ENCODE measurements at regions not wholly inside any gene's neighbourhood (a gene's known extent, or its start where the extent isn't known, plus 50 kb on each side); places are given as distances from the start of the nearest gene placed in this dataset.

DNA sequence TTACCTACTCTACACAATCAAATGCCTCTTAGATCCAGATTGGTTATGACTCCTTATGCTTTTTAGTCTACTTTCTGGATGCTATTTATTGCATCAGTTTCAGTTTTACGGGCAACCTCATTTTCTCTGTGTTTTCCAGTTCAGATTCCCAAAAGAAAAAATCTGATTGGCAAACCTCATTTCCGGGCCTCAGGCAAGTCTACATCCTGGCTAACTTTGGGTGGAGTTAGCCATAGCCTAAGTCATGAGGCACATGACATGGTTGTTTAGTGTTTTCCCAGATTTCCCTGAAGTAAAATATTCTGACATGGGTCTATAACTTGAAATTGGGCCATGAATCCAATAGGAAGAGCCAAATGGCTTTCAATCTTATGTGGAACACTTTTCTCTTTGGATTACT, 339.7 kb downstream of the NUAK1 start:
- no peaks in the 10 kb centered on the region for H3K9me3 ChIP-seq
- DNase-seq (ENCODE audit: low spot score): no peak
- H3K36me3 ChIP-seq: no peaks in the 10 kb centered on the region
- intact Hi-C loops (cut with DNase I): no loop called here
- no peaks in the 10 kb centered on the region for H3K27me3 ChIP-seq (replicated peaks; ENCODE audit: insufficient read depth)
- WGBS: 94% methylated on average over 2 of the region's 2 CpGs
- H3K27ac ChIP-seq: no peak overlapping the region
- TF ChIP-seq POLR2A (IDR thresholded peaks at IDR 0.05) (no peak), CTCF (IDR thresholded peaks at IDR 0.05) (no peak), POLR2AphosphoS5 (IDR thresholded peaks at IDR 0.05) (no peak)
- H3K4me3 ChIP-seq: no peak overlapping the region
- H3K4me1 ChIP-seq (replicated peaks): no peaks in the 10 kb centered on the region

DNA sequence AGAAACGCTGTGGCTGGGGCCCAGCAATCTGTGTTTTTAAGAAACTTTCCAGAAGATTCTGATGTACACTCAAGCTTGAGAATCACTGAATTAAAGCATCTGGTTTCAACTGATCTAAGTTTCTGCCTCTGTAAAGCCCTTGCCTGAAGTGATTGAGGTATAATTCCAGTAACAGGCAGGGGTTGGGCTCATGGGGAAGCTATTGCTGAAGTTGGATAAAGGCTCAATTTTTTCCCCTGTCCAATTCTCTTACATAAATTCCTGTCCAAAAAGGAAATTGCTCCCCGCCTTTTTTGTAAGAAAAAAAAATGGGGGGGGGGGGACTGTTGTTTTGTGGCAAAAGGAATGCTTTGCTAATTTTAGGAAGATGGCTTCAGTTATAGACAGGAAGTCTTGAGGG, 337.4 kb downstream of the NUAK1 start:
- TF ChIP-seq CTCF (IDR thresholded peaks at IDR 0.05) (no peak), POLR2A (IDR thresholded peaks at IDR 0.05) (no peak), POLR2AphosphoS5 (IDR thresholded peaks at IDR 0.05) (no peak)
- H3K36me3 ChIP-seq: no peaks in the 10 kb centered on the region
- H3K4me1 ChIP-seq (replicated peaks): no peaks in the 10 kb centered on the region
- H3K9me3 ChIP-seq: no peaks in the 10 kb centered on the region
- intact Hi-C loops (cut with DNase I): no loop called here
- no peak overlapping the region for H3K27ac ChIP-seq
- WGBS: 91% methylated on average over 2 of the region's 2 CpGs
- H3K4me3 ChIP-seq: no peak overlapping the region
- H3K27me3 ChIP-seq (replicated peaks; ENCODE audit: insufficient read depth): no peaks in the 10 kb centered on the region
- no peak for DNase-seq (ENCODE audit: low spot score)

GRCh38 chr12:105803292-105803691, 335.5 kb downstream of the NUAK1 start:
- intact Hi-C loops (cut with DNase I): no loop called here
- TF ChIP-seq CTCF (IDR thresholded peaks at IDR 0.05): no peak
- no peak for TF ChIP-seq POLR2AphosphoS5 (IDR thresholded peaks at IDR 0.05)
- TF ChIP-seq POLR2A (IDR thresholded peaks at IDR 0.05): no peak
- DNase-seq (ENCODE audit: low spot score): no peak
- 70% methylated on average over 4 of the region's 4 CpGs for WGBS
- H3K9me3 ChIP-seq: no peaks in the 10 kb centered on the region
- H3K27ac ChIP-seq: no peak overlapping the region
- H3K36me3 ChIP-seq: no peaks in the 10 kb centered on the region
- H3K27me3 ChIP-seq (replicated peaks; ENCODE audit: insufficient read depth): no peaks in the 10 kb centered on the region
- H3K4me3 ChIP-seq: no peak overlapping the region
- H3K4me1 ChIP-seq (replicated peaks): no peaks in the 10 kb centered on the region

GRCh38 chr12:105804591-105805265, 334.0 kb downstream of the NUAK1 start:
- 79% methylated on average over 5 of the region's 5 CpGs for WGBS
- intact Hi-C loops (cut with DNase I): no loop called here

More at GRCh38 chr12:105804591-105805265, 334.0 kb downstream of the NUAK1 start:
- H3K4me1 ChIP-seq (replicated peaks): no peaks in the 10 kb centered on the region
- TF ChIP-seq POLR2A (IDR thresholded peaks at IDR 0.05) (no peak), POLR2AphosphoS5 (IDR thresholded peaks at IDR 0.05) (no peak), CTCF (IDR thresholded peaks at IDR 0.05) (no peak)
- DNase-seq (ENCODE audit: low spot score): no peak
- no peaks in the 10 kb centered on the region for H3K36me3 ChIP-seq
- H3K9me3 ChIP-seq: no peaks in the 10 kb centered on the region
- H3K27me3 ChIP-seq (replicated peaks; ENCODE audit: insufficient read depth): no peaks in the 10 kb centered on the region
- no peak overlapping the region for H3K4me3 ChIP-seq
- H3K27ac ChIP-seq: no peak overlapping the region
